HG02798 (cell line): ENCODE measurements at regions not wholly inside any gene's neighbourhood (a gene's known extent, or its start where the extent isn't known, plus 50 kb on each side); places are given as distances from the start of the nearest gene placed in this dataset.
A peak's percentile ranks its signal among the peaks of the same experiment; 100 is the strongest.

Experiments
- ATAC-seq: cut with Tn5 transposase; IDR thresholded peaks from one replicate; pipeline ENCODE4 v1.9.1; 2021; ENCODE audit warnings: mild to moderate bottlenecking; ENCODE audit not compliant: unreplicated experiment, poor library complexity

DNA sequence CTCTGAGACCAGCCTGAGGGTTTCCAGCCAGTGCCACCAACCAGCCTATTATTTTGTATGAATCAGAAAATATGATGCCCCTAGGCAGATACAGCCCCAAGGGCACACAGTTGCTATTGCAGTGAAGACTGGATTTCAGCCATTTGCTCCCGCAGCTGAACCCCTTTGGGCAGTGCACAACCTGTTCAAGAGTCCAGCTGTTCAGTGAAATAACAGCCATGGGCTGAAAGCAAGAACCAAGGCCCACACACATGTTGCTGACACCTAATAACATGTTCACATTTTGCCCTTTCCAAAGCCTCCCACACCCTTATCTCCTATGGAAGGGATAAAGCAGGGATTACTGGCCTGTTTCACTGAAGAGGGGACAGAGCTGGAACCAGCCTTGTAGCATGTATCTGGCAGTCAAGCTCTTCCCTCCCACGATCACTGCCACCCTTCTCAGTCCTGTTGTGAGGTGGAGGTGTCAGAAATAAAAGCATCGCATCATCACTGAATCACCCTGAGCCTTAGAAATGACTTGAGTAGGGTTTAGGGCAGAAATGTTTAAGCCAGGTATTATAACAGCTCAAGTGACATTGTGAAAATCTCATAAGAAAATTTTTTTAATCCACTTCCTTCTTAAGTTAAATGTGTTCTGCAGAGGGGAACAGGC lies 137.1 kb upstream of the FSTL4 start:
- no peak for ATAC-seq

GRCh38 chr5:133746834-133747233 lies 134.5 kb upstream of the FSTL4 start:
- no peak for ATAC-seq

- no peak for ATAC-seq
Observed at GRCh38 chr5:133744960-133745308, 132.6 kb upstream of the FSTL4 start.

DNA sequence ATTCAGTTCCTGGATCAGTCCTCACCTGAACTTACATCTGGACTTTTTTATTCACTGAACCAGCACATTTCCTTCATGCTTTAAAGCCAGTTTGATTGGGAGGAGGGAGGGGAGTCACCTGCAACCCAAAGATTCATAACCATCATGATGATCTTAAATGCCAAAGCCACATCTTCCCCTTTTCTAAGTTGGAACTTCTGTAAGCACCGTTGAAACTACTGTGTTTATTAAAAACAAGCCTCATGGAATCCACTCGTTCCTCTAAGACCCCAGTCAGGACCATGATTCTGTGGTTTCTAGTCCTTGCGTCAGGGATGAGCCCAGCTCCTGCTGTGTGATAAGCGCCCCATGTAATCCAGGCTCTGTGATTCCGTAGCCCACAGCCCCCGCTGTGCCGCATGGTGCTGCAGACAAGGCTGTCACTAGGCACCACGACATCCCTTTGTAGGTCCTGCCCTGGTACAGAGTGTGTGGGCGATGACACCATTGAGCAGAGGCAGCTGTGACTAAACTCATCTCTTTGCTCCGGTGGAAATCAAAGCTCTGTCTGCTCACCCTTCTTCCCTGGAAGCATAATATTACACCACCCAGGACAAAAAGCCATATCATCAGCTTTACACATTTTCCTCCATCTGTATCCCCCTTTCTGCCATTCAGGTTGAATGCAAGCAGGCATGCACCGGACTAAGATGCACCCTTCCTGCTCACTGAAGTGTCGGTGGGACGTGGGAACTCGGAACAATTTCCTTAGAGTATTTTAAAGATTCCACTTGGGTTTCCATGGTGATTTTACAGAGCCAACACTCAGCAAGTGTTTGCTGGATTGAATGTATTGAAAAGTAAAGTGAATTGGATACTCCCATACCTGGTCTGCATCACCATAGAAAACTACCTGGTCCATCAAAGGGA lies 132.0 kb upstream of the FSTL4 start:
- no peak for ATAC-seq

GRCh38 chr5:133742431-133742988 lies 130.2 kb upstream of the FSTL4 start:
- ATAC-seq, result peak; percentile 64

DNA sequence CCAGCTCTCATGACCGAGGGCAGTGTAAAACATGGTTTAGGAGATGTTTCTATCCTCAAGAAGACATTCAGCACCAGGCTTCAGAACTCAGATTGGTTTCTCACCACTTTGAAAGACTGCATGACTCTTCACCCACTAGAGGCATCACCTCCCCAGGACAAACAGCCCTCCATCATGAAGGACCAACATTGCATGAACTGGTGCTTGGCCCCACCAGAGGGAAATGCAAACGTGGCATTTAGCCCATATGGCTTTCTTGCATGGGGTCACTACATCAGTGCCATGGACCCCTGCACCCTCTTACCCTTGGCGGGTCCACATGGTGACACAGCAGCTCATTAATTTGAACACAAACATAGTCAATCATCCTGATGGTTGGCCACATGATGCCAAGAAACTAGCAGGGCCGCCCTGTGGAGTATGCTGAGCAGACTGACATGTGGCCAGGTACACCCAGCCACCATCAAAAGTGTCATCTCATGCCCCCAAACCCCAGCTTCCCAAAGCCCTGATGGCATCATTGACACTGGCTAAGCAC lies 129.5 kb upstream of the FSTL4 start:
- peak; percentile 18 for ATAC-seq

- no peak for ATAC-seq
Observed at GRCh38 chr5:133741396-133741795, 129.1 kb upstream of the FSTL4 start.

GRCh38 chr5:133739181-133739780 lies 126.9 kb upstream of the FSTL4 start:
- ATAC-seq, result no peak

DNA sequence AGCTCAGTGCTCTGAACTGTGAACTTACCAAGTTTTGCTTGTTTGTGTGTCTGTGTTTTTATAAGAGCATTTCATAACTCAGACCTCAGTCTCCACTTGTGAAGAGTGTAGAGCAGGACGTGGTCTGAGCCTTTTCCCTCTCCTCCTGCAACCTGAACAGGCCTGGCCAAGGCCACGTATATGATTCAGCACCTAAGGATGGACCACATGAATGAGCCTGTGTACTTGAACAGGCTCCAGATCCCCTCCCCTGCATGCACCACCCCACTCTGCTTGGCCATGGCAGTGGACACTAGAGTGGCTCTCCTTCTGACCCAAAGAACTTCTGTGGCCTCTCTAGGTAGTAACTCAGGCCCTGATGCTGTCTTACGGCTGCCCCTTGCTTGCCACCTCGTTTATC lies 125.9 kb upstream of the FSTL4 start:
- ATAC-seq, result no peak

GRCh38 chr5:133736512-133736911 lies 124.2 kb upstream of the FSTL4 start:
- no peak for ATAC-seq

- no peak for ATAC-seq
Observed at GRCh38 chr5:133735346-133735745, 123.0 kb upstream of the FSTL4 start.

DNA sequence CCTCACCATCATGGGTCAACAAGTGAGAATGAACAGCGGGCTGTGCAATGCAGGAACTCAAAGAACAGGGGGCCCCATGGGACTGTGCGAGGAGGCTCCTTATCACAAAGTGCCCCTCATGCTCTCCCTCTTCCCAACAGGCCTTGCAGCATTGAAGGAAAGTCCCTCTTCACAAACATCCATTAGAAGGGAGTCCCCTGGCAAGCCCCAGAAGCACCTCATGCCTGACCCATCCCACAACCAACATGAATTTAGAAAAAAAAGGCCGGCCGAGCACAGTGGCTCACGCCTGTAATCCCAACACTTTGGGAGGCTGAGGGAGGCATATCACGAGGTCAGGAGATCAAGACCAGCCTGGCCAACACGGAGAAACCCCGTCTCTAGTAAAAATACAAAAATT lies 122.6 kb upstream of the FSTL4 start:
- ATAC-seq, result no peak

- ATAC-seq, result no peak
Observed at GRCh38 chr5:133732536-133732935, 120.2 kb upstream of the FSTL4 start.

GRCh38 chr5:133731951-133732350 lies 119.6 kb upstream of the FSTL4 start:
- no peak for ATAC-seq

DNA sequence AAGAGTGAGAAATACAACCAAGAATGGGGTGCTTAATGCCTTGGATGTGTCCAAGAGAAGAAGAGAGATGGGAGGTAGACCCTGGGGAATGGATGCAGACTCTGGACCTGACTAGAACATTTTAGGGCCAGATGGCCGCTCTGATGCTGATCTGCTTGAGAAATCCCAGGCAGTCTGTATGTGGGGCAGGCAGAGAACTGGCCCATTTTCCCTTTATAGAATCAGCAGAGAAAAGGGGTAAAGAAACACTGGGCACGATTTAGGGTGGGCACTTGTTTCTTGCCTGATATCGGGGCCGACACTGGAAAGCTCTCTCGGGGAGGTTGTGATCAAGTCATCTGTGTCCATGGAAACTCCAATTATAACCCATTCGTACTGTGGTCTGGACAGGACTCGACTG lies 118.5 kb upstream of the FSTL4 start:
- ATAC-seq, result no peak

DNA sequence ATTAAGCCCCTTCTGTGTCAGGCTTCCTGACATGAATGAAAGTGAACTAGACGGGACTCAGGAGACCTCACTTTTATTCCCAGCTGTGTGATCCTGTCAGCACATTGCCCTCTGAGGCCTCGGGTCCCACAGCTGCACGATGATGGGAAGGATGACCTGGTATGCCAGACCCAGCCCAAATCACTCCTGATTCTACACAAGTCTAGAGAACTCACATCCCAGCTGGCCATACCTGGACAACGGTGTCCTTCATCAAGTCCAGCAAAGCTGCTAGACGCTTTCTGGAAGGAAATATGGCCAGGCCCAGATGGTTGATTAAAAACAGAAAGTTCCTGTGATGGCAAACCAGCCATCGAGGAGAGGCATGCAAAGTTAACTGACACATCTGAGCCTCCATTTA lies 118.0 kb upstream of the FSTL4 start:
- ATAC-seq, result no peak

DNA sequence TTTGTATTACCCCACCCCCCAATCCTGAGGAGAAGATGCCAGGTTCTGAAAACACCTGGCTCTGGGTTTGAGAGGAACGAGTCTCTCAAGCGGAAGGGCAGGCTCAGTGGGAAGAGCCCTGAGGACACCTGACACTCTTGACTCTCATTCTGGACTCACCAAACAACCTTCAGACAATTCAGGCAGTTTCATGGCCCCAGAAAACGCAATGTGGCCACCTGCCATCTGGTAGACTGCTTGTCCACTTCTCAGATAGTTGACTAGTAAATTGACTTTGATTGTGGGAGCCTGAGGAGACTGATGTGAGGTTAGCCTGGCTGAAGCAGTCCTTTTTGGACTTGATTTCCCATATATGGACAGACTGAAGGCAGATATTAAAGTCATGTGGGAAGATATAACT lies 117.5 kb upstream of the FSTL4 start:
- no peak for ATAC-seq

- ATAC-seq, result no peak
Observed at GRCh38 chr5:133728475-133728874, 116.1 kb upstream of the FSTL4 start.

DNA sequence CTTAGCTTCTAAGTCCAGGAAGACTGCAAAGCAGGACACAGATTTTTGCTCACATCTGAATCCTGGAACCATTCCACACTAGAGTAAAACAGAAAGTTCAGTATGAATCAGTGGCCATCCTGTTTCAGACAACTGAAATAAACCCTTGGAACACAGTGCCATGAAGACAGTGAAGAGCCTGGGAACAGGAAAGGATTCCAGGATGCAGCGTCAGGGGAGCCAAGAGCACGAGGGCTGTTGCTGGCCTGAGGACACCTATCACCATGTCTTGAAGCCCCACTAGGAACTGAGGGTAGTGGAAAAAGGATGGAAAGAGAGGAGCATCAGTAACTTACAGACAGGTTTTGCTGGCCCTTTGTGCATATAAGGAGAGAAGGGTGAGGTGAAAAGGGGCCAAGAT lies 115.3 kb upstream of the FSTL4 start:
- ATAC-seq, result no peak

- ATAC-seq, result no peak
Observed at GRCh38 chr5:133723651-133724366, 111.5 kb upstream of the FSTL4 start.
